Activated naive CD4-positive, alpha-beta T cell (primary cell): ENCODE measurements at regions not wholly inside any gene's neighbourhood (a gene's known extent, or its start where the extent isn't known, plus 50 kb on each side); places are given as distances from the start of the nearest gene placed in this dataset.
"Not testable (repeated sequence)": the region's sequence is repeated elsewhere in the genome, so short reads cannot be mapped to it uniquely, and the experiment has no call there.

Experiments
- DNase-seq, 4 experiments: peaks; one replicate each; lab custom pipeline; 2025; lab: John Stamatoyannopoulos, UW

DNA sequence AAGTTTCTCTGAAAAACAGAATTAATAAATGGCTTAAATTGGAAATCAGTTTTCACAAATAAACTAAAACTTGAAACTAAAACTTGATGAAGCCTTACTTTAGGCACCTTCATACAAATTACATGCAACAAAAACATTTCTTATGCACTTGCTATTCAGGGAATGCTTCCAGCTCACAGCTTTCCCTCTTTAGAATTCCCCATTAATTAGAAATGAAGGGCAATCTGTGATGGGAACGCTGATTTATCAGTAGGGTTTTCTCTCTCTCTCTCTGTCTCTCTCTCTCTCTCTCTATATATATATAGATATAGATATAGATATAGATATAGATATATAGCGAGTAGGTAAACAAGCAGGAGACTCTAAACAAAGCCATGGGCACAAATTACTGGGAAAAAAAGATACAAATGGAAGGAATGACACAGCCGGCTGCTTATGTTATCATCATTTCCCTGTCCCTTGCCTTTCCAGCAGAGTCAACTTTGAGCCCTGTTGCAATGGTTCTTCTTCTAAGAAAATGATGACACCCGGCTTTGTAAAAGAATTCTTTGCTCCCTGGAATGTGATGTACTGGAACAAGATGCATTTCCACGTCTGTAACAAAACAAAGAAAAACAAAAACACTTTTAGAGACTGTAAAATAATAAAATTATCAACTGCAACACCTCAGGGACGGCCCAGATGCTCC, 1121.6 kb upstream of the TMEM132C start:
- DNase-seq, result no peak

DNA sequence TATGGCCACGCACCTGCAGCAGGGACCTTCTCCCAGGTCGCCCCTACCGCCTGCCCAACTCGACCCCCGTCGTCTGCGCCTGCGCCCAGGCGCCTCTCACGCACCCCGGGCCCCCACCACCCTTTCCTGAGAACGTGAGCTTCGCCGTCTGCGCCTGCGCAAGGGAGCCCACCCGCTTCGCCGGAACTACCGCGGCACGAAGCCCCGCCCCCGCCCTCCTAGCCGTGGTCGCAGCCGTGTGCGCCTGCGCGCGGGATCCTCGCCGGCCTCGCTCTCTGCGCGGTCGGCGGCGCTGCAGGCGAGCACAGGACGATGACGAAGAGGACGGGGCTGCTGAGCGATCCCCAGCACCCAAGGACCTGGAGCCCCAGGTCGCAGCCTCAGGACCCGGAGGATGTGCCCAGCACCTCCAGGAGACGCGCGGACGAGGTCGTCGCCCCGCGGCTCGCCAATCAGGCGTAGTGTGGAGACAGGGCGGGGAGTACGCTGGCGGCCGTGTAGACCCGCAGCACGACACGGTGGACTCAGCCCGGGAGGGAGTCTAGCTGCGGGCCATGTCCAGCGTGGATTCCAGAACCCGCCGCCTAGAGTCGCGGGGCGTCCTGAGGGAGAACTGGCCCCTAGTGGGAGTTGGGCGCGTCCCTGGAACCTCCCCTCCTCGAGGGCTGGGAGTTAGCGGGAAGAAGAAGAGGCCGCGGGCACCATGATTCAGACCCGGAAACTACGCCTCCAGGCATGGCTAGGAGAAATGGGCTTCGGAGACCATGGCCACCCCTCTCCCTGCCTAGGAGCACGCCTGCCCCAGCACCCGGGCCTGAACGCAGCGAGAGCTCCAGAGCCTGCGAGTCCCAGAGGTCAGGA, 1120.8 kb upstream of the TMEM132C start:
- DNase-seq, result peak; percentile 22 to 77 (median 54)

DNA sequence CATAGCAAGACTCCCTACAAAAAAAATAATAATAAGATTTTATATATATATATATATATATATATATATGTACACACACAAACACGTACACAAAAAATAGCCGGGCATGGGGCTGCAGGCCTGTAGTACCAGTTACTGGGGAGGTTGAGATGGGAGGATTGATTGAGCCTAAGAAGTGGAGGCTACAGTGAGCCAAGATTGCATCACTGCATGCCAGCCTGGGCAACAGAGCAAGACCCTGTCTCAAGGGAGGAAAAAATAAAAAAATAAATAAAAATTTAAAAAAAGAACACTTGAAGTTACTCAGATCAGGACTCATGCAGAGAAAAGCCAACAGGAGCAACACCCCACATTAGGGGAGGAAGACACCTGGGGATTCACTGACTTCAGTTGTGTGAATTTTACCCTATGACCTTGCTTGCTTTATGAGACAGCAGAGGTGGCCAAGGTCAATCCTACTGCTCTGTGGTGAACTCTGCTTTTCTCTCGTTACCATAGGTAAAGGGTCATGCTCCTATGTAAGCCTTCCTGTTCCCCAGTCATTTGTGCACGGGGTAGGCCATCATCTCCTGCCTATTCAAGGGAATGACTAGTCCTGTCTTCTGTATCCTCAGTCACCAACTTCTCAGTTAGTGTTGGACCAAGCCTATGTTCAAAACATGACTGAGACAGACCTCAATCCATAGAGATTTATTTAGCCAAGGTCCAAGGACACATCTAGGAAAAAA, 1119.8 kb upstream of the TMEM132C start:
- no peak for DNase-seq

DNA sequence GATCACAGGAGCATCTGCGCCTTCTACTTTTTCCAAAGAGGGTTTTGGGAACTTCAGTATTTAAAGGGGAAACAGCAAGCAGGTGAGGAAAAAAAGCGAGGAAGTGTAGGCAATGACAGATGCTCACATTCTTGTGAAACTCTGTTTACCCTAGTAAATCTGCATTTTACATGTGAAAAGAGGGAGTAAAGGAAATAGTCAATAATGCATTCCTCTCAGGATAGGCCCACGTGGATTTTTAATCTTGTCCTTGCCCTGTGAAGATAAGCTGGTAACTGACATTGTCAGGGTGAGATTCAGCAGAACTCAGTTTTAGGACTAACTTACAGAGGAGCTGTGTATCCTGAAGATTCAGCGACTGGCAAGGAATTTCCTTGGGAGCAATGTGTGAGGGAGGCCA, 1119.2 kb upstream of the TMEM132C start:
- DNase-seq, result no peak

DNA sequence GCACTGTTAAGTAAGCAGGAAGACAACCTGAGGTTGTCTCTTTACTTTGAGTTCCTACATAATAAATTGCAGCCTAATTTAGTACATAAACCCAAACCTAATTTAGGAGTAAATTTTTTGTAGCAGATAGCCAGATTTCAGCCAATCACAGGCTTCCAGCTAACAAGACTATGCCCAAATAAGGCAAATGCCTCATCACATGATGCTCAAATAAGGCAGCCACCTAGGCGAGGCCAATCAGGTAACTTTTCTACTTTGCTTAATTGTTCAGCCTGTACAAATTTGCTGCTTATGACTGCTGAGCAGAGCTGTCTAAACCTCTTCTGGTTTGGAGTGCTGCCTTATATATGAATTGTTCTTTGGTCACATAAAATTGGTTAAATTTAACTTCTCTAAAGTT, 1118.7 kb upstream of the TMEM132C start:
- DNase-seq, result no peak

DNA sequence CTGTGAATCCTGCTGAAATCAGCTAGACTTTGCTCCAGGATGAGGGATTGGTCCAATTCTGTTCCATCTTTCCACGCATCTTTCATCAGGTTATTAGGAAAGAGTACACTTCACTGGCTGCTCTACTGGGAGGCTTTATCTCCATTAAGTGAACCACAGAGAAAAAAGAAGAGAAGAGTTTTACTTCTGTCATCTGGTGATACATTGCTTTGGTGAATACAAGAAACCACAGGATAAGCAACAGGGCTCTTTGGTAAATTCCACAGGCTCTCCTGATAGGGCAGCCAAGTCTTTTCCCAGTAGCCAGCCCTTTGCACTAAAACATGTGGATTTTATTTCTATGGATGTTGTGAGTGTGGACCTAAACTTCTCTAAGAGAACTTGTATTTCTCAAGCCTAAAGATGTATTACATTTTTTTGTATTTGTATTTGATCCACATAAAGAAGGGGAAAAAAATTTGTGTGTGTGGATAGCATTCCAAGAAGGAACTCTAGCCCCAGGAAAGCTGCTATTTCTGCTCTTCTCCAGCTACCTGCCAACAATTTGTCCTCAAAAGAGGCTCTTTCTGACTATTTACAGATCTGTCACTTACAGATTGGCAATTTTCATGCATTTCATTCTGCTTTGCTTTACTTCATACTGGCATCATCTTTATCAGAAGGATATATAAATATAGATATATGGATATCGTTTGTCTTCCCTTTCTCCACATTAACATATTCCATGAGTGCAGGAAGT, 1117.6 kb upstream of the TMEM132C start:
- no peak for DNase-seq

DNA sequence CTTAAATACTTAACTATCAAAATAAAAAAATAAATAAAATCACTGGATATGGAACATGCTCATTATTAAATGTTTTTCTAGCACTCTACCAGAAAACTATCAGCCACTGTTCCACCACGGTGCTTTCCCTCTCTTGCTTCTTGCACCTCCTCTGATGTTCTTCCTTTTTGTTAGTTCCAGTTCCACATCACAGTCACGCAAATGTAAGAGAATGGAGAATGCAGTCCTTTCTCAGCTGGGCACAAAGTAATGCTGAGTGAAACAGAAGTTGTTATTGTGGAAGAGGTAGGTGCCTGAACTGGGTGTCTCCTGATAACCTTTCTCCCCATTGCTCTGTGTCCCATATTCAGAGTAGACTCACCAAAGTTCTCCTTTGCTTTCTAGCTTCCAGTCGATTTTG, 1116.9 kb upstream of the TMEM132C start:
- DNase-seq, result no peak

DNA sequence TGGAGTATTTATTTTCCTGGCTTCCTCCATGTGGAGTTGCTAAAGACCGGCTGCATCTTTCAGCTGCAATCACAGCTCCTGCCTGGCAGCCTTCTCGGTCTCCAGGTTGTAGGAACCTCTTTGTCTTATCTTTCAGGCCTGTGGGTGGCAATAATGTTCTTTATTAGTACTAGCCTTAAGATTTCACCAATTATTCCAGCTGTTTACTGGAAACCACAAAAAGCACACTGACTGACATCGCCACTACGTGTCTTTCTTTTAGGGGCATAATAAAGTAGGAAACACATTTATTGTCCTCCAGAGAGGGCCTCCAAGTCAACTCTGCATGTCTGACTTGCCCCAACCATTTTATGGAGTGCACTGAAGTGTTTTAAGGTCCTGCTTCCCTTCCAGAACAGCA, 1116.5 kb upstream of the TMEM132C start:
- DNase-seq, result no peak

DNA sequence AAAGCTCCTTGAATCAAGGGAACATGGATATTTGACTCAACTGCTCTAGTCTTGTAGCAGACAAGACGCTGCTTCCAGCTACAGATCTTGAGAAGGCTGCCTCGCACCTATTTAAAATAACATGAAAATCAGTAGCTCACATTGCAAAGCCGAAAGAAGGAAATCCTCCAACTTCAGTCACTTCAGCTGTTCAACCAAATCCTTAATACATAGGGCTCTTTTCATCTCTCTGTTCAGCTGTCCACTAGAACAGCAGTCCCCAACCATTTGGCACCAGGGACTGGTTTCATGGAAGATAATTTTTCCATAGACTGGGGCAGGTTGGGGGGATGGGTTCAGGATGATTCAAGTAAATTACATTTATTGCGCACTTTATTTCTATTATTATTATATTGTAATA, 1116.0 kb upstream of the TMEM132C start:
- DNase-seq, result no peak

DNA sequence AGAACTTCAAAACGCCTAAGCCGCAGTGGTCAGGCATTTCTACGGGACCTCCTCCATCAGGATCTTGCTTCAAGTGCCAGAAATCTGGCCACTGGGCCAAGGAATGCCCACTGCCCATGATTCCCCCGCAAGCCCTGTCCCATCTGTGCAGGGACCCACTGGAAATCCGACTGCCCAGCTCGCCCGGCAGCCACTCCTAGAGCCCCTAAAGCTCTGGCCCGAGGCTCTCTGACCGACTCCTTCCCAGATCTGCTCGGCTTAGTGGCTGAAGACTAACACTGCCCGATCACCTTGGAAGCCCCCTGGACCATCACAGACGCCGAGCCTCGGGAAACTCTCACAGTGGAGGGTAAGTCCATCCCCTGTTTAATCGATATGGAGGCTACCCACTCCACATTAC, 1113.0 kb upstream of the TMEM132C start:
- DNase-seq, result no peak

DNA sequence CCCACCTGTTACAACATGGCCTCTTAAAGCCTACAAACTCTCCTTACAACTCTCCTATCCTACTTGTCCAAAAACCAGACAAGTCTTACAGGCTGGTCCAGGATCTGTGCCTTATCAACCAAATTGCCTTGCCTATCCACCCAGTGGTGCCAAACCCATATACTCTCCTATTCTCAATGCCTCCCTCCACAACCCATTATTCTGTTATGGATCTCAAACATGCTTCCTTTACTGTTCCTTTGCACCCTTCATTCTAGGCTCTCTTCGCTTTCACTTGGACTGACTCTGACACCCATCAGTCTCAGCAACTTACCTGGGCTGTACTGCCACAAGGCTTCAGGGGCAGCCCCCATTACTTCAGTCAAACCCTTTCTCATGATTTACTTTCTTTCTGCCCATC, 1112.1 kb upstream of the TMEM132C start:
- DNase-seq, result not testable (repeated sequence)

DNA sequence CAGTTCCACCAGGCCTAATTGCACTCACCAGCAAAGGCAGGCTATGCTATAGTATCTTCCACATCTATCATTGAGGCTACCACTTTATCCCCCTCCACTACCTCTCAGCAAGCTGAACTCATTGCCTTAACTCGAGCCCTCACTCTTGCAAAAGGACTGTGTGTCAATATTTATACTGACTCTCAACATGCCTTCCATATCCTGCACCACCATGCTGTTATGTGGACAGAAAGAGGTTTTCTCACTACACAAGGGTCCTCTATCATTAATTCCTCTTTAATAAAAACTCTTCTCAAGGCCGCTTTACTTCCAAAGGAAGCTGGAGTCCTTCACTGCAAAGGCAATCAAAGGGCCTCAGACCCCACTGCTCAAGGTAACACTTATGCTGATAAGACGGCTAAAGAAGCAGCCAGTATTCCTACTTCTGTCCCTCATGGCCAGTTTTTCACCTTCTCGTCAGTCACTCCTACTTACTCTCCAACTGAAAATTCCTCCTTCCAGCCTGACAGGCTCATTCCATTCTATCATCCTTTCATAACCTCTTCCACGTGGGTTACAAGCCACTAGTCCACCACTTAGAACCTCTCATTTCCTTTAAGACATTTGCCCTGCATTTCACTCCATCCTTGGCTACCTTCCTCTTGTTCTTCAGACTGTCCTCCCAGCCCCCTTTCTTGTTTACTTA, 1110.9 kb upstream of the TMEM132C start:
- not testable (repeated sequence) for DNase-seq

DNA sequence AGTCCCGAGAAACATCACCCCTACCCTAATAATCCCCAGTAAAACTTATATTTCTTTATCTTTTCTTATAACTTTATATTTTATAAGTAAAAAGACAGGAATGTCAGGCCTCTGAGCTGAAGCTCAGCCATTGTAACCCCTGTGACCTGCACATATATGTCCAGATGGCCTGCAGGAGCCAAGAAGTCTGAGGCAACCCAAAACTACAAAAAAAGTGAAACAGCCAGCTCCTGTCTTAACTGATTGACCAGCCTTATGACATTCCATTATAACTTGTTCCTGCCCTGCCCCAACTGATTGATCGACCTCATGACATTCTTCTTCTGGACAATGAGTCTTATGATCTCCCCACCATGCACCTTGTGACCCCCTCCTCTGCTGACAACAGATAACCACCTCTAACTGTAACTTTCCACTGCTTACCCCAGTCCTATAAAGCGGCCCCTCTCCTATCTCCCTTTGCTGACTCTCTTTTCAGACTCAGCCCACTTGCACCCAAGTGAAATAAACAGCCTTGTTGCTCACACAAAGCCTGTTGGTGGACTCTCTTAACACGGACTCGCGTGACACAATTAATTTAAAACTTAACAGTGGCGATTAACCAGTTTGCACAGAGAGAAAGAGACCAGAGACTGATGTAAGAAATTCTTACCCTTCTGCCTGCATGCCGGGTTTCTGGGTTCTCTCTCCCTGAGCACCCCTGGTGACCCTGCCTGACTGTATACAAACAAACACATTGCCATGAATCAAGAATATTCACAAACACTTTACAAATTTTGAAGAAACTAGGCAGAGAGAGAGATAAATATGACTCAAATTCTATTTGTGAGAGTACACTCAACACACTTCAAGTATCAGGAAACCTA, 1109.2 kb upstream of the TMEM132C start:
- DNase-seq, result not testable (repeated sequence)

DNA sequence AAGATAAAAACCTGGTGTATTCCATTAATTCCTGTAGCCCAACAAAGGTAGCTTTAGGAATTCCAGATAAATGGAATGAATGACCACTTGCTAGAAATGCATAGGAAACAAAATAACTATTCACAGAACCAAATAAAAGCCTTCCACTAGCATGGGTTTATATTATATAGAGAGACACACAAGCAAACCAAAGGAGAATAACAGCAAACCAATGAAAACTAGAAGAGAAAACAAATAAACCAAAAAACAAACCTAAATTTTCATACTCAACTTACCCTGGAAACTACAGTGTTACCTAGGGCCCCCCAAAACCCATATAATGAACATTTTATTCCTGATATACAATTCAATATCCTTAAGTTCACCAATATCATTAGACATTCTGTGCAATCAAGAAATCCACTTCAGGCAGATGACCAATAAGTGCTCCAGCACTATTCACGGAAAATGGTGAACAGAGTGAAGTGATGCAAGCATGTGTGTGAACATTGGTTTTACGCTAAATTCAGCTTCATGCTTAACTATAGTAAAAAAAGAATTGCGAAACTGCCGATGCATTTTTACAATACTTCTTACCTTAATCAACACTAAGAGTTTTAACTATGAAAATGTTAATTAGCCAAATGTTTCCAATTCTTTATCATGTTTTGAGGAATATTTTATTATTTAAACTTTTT, 1108.4 kb upstream of the TMEM132C start:
- no peak for DNase-seq

DNA sequence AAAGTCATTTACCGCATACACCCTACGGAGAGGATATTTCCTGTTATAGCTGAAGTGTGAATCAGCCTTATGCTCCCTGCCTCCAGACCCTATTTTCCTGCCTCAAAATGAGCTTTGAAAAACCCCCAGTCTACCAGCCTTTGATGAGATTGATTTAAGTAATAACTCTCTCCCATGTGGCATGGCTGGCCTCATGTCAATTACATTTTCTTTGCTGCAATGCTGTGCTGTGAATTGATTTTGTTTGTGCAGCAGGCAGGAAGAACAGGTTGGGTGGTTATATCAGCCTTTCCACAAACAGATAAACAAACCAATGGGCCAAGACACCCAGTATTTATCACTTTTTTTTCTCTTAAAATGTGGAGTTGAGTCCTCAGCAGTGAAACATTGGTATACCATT, 1105.5 kb upstream of the TMEM132C start:
- no peak for DNase-seq

DNA sequence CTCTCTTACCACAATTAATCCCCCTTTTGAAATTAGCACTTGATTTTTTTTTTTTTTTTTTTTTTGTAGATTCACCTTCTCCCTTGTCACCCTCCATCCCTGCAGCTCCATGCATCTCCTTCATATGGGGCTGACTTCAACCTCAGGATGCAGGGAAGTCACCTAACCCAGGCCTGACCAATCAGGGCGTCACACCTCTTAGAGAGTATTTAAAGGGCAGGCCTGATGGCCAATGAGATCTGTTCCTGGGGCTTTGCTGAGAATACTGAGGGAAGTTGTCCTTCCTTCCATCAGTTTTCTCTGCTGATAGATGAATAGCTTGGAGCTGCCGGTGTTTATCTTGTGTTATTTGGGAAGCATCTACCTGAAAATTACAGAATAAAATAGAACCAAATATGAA, 1104.7 kb upstream of the TMEM132C start:
- DNase-seq, result no peak

DNA sequence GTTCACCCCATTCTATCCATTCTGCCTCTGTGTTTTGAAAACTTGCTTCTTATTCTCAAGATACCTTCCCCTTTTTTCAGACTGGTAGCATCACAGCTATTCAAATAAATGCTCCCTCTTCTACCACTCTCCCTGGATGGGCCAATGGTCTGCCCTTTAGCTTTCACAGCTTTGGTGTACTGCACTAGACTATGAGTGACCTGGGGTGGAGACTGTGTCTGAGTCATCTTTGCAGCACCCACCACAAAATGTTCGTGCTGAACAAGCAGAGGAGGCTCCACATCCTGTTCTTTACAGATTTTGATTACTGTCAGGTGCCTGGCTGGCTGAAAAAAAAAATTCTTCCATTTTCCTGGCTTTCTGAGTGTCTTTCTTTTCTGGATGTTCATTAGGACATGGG, 1104.1 kb upstream of the TMEM132C start:
- DNase-seq, result peak in 1 of 4 experiments; percentile 9

DNA sequence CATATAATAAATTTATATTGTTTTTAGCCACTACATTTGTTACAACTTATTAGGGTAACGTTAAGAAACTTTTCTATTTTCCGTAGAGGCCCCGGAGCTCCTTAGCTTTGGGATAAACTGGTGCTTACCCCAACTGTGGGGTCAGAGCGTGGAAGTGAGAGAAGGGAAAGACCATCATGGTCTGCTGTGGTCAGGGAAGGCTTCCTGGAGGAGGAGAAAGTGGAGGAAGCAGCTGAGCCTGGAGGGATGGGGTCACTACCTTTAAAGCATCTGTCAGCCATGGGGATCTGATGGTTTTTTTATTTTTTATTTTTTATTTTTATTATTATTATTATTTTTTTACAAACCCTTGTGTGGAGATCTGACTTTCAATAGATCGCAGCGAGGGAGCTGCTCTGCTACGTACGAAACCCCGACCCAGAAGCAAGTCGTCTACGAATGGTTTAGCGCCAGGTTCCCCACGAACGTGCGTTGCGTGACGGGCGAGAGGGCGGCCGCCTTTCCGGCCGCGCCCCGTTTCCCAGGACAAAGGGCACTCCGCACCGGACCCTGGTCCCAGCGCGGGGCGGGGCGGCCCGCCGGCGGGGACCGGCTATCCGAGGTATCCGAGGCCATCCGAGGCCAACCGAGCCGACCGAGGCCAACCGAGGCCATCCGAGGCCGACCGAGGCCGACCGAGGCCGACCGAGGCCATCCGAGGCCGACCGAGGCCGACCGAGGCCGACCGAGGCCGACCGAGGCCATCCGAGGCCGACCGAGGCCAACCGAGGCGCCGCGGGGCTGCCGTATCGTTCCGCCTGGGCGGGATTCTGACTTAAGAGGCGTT, 1101.2 kb upstream of the TMEM132C start:
- DNase-seq, result peak; percentile 47 to 81 (median 76)
